HG03135 (cell line): ENCODE measurements at regions not wholly inside any gene's neighbourhood (a gene's known extent, or its start where the extent isn't known, plus 50 kb on each side); places are given as distances from the start of the nearest gene placed in this dataset.

Source experiments
- ATAC-seq: cut with Tn5 transposase; IDR thresholded peaks from one replicate; pipeline ENCODE4 v1.9.1; 2021; ENCODE audit warnings: mild to moderate bottlenecking, moderate library complexity; ENCODE audit not compliant: unreplicated experiment

- ATAC-seq: no peak
Measured at GRCh38 chr6:19032591-19033295, 645.6 kb downstream of the RNF144B start.

DNA sequence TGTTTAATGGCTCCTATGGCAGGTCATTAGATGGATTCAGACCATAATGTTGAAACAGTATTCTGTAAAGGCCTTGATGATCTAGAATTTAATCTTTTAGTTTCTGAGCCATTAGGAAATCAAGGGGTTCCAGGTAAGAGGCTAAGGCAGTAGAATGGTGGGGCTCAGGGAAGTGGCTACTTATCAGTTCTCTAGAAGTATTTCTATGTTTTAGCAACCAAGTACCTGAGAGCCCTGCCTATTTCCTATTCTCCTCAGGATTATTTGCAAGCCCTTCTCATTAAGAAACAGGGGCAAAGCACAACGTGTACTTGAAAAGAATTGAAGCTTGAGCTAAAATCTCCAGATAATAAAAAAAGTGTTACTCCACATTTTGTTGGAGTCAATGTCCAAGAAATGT, 646.5 kb downstream of the RNF144B start:
- ATAC-seq: no peak

DNA sequence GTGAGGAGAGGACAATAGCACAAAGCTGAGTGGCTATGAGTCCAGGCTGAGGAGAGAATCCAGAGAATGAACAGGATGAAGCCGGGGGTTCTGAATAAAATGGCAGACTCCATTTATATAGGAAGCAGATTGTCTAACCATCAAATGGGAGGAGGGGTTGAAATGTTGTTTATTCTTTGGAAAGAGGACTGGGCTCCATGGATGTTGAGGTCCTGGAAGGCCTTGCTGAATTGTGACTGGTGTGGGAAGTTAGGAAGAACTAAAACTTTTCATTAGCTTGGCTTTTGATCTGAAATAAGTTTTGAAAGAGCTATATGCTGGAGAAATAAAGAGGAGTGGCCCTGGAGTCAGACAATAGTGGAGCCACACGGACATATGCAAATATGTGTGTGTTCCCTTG, 647.8 kb downstream of the RNF144B start:
- no peak for ATAC-seq

- ATAC-seq: no peak
Measured at GRCh38 chr6:19035461-19036195, 648.5 kb downstream of the RNF144B start.

DNA sequence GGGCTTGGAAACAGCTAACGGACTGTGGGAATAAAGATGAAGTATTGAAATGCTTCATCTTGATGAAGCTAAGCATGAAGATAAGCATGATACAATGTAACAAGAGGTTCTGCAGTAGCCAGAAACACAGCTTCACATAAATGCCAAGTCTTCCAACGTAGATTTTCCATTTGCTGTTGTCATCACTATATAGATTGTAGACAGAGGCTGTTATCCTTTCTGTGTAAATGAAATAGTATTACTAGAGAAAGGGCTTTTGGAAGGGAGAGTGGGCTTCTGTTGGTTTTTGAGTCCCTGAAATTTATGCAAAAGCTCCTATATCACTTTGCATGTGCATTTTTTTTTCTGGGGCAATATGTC, 649.0 kb downstream of the RNF144B start:
- no peak for ATAC-seq

DNA sequence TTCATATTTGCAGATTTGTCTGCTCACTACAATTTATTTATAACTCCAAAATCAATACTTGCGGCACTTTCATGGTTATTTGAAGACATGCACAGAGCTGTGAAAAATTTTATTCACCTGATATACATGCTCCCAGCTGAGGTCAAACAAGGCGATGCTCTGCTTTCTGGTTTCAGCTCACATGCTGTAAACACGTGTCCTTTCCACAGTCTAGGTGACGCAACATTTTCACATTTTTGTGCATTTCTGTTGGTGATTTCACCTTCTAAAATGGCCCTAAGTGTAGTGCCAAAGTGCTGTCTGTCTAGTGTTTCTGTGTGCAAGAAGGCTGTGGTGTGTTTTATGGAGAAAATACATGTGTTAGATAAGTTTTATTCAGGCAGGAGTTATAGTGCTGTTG, 650.5 kb downstream of the RNF144B start:
- ATAC-seq: no peak

DNA sequence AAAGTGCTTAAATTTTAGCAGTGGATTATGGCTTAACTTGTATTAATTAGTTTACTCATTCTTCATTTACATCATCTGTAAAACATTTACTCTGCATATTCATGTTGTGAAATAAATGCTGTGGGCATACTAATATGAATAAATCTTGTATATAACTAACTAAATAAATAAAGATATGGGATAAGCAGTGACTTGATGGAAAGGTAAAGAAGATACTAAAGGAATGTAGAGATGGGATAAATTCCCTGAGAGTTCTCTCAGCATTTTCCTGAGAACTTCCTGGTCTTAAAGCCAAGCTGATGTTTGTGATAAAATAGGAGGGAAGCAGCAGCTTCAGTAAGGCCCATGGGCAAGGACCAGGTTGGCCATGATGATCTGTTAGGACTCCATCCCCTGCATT, 652.1 kb downstream of the RNF144B start:
- no peak for ATAC-seq

- no peak for ATAC-seq
Measured at GRCh38 chr6:19041906-19042305, 654.8 kb downstream of the RNF144B start.

DNA sequence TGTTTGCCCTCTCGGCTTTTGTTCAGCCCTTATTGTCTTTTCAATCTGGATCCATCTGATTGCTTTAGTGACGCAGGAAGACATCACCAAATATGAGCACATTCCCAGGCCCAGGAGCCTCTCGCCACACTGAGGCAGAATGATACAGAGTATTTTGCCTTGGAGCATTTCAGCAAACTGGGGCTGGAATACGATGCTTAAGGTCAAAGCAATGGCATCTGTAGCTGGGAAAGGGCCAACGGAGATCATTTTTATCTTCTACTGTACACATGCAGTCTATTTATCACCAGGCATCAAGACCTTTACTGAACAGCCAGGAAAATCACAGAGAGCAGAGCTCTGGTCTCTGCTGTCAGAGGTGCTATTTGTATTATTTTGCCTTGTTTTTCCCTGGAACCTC, 655.3 kb downstream of the RNF144B start:
- ATAC-seq: no peak

- ATAC-seq: no peak
Measured at GRCh38 chr6:19050765-19051164, 663.6 kb downstream of the RNF144B start.

DNA sequence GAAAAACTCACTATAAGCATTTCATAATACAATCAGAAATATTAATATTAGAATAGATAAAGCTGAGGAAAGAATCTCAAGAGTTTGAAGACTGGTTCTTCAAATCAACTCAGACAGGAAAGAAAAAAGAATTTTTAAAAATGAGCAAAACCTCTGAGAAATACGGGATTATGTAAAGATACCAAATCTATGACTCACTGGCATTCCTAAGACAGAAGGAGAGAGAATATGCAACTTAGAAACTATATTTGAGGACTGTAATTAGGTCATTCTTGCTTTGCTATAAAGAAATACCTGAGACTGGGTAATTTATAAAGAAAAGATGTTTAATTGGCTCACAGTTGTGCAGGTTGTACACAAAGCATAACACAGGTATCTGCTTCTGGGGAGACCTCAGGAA, 665.1 kb downstream of the RNF144B start:
- no peak for ATAC-seq

GRCh38 chr6:19059102-19059501, 672.0 kb downstream of the RNF144B start:
- ATAC-seq: no peak

DNA sequence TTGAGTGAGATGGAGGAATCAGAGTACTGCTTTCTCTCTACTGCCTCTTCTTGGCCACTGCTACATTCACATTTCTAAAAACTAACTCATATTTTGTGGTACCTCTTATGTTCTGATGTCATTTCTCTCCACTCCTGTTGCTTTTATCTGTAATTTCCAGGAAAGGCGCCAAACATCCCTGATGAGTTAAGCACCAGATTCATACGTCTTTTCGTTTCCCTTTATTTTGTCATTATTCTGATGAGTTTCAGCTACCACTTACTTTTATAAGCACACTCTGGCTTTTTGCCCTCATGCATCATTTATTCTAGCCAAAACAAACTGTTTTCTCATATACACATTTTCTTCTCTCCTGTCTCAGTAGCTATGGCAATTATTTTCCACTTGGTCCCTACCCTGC, 680.0 kb downstream of the RNF144B start:
- no peak for ATAC-seq

- ATAC-seq: no peak
Measured at GRCh38 chr6:19070520-19070919, 683.4 kb downstream of the RNF144B start.

GRCh38 chr6:19083801-19084200, 696.7 kb downstream of the RNF144B start:
- no peak for ATAC-seq

DNA sequence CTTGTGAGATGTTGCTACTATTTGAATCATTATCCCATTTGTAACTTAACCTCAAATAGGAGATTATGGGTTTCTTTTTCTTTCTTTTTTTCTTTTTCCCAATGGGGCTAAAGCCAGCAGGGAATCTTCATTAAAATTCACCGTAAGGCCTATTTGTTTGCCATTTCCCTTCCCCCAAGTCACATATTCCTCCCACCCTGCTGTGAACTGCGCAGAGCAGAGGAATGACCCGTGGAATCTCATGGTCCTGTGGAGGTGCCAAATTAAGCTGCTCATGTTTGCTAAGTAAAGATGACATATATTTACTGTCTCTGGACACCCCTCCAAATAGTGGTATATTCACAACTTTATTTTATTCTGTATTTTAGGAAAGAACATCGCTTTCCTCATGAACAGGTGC, 699.3 kb downstream of the RNF144B start:
- ATAC-seq: no peak

- no peak for ATAC-seq
Measured at GRCh38 chr6:19087296-19087695, 700.1 kb downstream of the RNF144B start.

DNA sequence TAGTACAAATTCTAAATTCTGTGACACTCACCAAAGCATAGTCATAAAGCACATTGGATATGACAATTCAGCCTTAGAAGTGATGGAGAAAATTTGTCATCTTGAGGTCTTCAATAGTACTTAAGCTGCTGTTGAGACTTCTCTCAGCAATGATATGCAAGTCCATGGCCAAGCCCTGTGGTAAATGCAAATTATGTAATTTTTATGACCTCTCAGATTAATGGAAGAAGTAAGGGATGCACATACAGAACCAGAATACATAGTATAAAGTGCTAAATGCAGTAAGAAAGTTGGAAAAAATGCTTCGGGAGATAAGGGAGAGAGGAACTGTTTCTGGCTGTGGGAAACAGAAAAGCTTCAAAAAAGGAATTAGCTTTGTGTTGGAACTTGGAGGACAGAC, 700.7 kb downstream of the RNF144B start:
- ATAC-seq: no peak

DNA sequence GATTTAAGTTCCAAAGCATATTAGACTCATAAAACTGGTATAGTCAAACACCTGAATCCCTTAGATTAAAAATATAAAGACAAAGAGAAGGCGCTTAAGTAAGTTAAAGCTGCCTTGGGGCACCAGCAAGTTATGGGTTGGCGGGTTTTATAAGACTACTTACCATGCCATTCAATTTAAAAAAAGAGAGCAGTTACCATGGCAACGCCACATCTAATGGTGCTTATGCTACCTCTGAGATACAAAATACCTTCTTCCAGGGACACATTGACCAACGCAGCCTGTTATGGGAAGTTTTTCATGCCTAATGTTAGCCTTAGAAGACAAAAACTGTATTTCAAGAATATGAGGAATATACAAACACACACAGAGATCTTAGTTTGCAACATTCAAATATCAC, 713.6 kb downstream of the RNF144B start:
- ATAC-seq: no peak

DNA sequence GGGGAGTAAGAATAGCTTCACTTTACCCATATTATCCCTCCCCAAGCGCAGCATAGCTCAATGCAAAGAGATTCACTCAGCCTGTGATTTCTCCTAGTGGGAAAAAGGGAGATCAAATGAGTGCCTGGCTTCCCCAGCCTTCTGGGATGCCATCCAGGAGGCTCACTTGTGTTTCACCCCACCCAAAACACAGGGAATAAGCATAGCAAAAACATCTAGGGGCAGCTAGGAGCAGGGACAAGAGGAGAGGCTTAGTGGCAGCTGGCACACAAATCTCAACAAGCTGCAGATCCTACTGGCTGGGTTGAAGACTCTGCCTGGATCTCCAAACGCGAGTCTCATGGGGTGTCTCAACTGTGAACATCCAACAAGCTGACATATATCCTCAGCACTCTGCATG, 715.8 kb downstream of the RNF144B start:
- ATAC-seq: no peak

- no peak for ATAC-seq
Measured at GRCh38 chr6:19107468-19107867, 720.3 kb downstream of the RNF144B start.

GRCh38 chr6:19121521-19121920, 715.6 kb upstream of the ID4 start:
- ATAC-seq: no peak

DNA sequence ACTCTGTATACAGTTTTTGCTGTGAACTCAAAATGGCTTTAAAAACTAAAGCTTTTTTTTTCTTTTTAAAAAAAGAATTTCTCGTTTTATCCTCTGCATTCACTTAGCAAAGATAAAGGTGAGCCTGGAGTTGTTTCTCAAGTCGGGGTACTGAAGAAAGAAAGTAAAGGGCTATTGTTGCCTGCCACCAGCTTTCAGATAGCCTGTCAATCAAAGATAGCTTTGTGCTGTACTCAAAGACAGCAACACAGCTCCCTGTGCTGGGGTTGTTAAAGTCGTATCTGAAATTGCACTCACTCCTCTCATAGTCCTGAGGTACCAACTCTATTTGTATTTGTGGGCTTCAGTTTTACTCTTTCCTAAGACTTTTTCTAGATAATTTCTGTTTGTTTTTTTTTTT, 710.1 kb upstream of the ID4 start:
- no peak for ATAC-seq
